Neural cell (in vitro differentiated cells): ENCODE measurements at regions not wholly inside any gene's neighbourhood (a gene's known extent, or its start where the extent isn't known, plus 50 kb on each side); places are given as distances from the start of the nearest gene placed in this dataset.

Source experiments
- H2AFZ ChIP-seq: fragments of 200-600, 300-800 bp; sonication (generic), shearing (Covaris generic); 2 replicates; pipeline ENCODE4 v1.6.0; 2014; ENCODE audit warnings: low read depth, mild to moderate bottlenecking, antibody characterized with exemption, low read length, moderate library complexity
- H3F3A ChIP-seq: fragments of 200-600 bp; shearing (Covaris generic); 2 replicates; pipeline ENCODE4 v1.6.1; 2016; ENCODE audit warnings: mild to moderate bottlenecking, moderate library complexity, mixed read lengths, antibody characterized with exemption, low read length; ENCODE audit not compliant: insufficient read depth, poor library complexity, severe bottlenecking
- H3K27ac ChIP-seq: fragments of 200-600, 300-800 bp; sonication (generic), shearing (Covaris generic); 2 replicates; pipeline ENCODE4 v1.5.1; 2014; ENCODE audit warnings: mild to moderate bottlenecking, low read length, moderate library complexity
- H3K27me3 ChIP-seq: fragments of 300-800, 200-600 bp; sonication (generic), shearing (Covaris generic); 2 replicates; pipeline ENCODE4 v1.6.0; 2014; ENCODE audit warnings: mild to moderate bottlenecking, low read depth, low read length, moderate library complexity; ENCODE audit not compliant: insufficient read depth
- H3K36me3 ChIP-seq: fragments of 300-800, 200-600 bp; sonication (generic), shearing (Covaris generic); 2 replicates; pipeline ENCODE4 v1.5.1; 2014; ENCODE audit warnings: mild to moderate bottlenecking, antibody characterized with exemption, low read length, moderate library complexity; ENCODE audit not compliant: insufficient read depth
- H3K4me2 ChIP-seq: fragments of 300-800, 200-600 bp; sonication (generic), shearing (Covaris generic); 2 replicates; pipeline ENCODE4 v1.6.0; 2014; ENCODE audit warnings: mild to moderate bottlenecking, low read length
- H3K4me3 ChIP-seq: fragments of 300-800, 200-600 bp; sonication (generic), shearing (Covaris generic); 2 replicates; pipeline ENCODE4 v1.5.1; 2014; ENCODE audit warnings: mild to moderate bottlenecking, low read length, moderate library complexity
- H3K79me2 ChIP-seq: fragments of 200-600 bp; shearing (Covaris generic); replicated peaks from 2 replicates; pipeline ENCODE4 v1.6.0; 2014; ENCODE audit warnings: mild to moderate bottlenecking, low read length, moderate library complexity; ENCODE audit not compliant: insufficient read depth
- H3K9ac ChIP-seq: fragments of 300-800, 200-600 bp; sonication (generic), shearing (Covaris generic); 2 replicates; pipeline ENCODE4 v1.6.1; 2016; ENCODE audit warnings: mild to moderate bottlenecking, low read length, mixed read lengths
- H3K9me2 ChIP-seq: fragments of 200-600 bp; shearing (Covaris generic); 2 replicates; pipeline ENCODE4 v1.6.1; 2016; ENCODE audit warnings: mild to moderate bottlenecking, low read length, mixed read lengths; ENCODE audit not compliant: insufficient read depth
- H3K9me3 ChIP-seq: fragments of 200-600, 300-800 bp; sonication (generic), shearing (Covaris generic); 2 replicates; pipeline ENCODE4 v1.6.1; 2016; ENCODE audit warnings: mild to moderate bottlenecking, mixed run types, low read length, moderate library complexity, mixed read lengths
- H4K20me1 ChIP-seq: fragments of 200-600 bp; shearing (Covaris generic); 2 replicates; pipeline ENCODE4 v1.6.1; 2016; ENCODE audit warnings: mild to moderate bottlenecking, mixed run types; ENCODE audit not compliant: insufficient read depth
- CTCF ChIP-seq: fragments of 450-650 bp; IDR thresholded peaks from 2 replicates; pipeline ENCODE4 v1.5.1; 2014; ENCODE audit warnings: antibody characterized with exemption, mild to moderate bottlenecking, moderate library complexity; ENCODE audit not compliant: poor library complexity, severe bottlenecking
- EP300 ChIP-seq: fragments of 450-650 bp; conservative IDR thresholded peaks from 2 replicates; pipeline ENCODE4 v1.6.1; 2014; ENCODE audit warnings: antibody characterized with exemption, mild to moderate bottlenecking, moderate library complexity; ENCODE audit not compliant: poor library complexity, severe bottlenecking
- EZH2 ChIP-seq: fragments of 200-600, 300-800 bp; shearing (Covaris generic), sonication (generic); IDR thresholded peaks from 2 replicates; pipeline ENCODE4 v1.6.1; 2014; ENCODE audit warnings: antibody characterized with exemption, low read length, borderline replicate concordance, mild to moderate bottlenecking; ENCODE audit not compliant: insufficient read depth, poor library complexity, severe bottlenecking
- MXI1 ChIP-seq: fragments of 450-650 bp; conservative IDR thresholded peaks from 2 replicates; pipeline ENCODE4 v1.6.1; 2014; ENCODE audit warnings: antibody characterized with exemption, mild to moderate bottlenecking; ENCODE audit not compliant: poor library complexity, severe bottlenecking
- POLR2AphosphoS5 ChIP-seq: IDR thresholded peaks from 2 replicates; pipeline ENCODE4 v1.6.1; 2012
- RAD21 ChIP-seq: fragments of 450-650 bp; conservative IDR thresholded peaks from 2 replicates; pipeline ENCODE4 v1.6.1; 2014; ENCODE audit warnings: antibody characterized with exemption, mild to moderate bottlenecking, moderate library complexity
- REST ChIP-seq: IDR thresholded peaks from 2 replicates; pipeline ENCODE4 v1.6.1; 2012; ENCODE audit warnings: borderline replicate concordance
- SMC3 ChIP-seq: fragments of 450-650 bp; conservative IDR thresholded peaks from 2 replicates; pipeline ENCODE4 v1.6.1; 2014; ENCODE audit warnings: antibody characterized with exemption, mild to moderate bottlenecking, moderate library complexity; ENCODE audit not compliant: poor library complexity
- TAF1 ChIP-seq: IDR thresholded peaks from 2 replicates; pipeline ENCODE4 v1.6.1; 2012; ENCODE audit warnings: low read depth

GRCh38 chr16:13402601-13403000, 501.2 kb downstream of the SHISA9 start:
- Histone ChIP-seq H3K27ac (no peak overlapping the region), H3K4me3 (no peak overlapping the region), H3K9me2 (no peaks in the 10 kb centered on the region), H2AFZ (no peak overlapping the region), H3K4me2 (no peak overlapping the region), H4K20me1 (no peaks in the 10 kb centered on the region), H3K27me3 (no peaks in the 10 kb centered on the region), H3K36me3 (no peaks in the 10 kb centered on the region), H3F3A (no peaks in the 10 kb centered on the region), H3K9ac (no peak overlapping the region), H3K79me2 (no peaks in the 10 kb centered on the region), H3K9me3 (no peaks in the 10 kb centered on the region)
- TF ChIP-seq CTCF (no peak), EZH2 (no peak)

- Histone ChIP-seq H3K9me2 (no peaks in the 10 kb centered on the region), H3K36me3 (no peaks in the 10 kb centered on the region), H3K27ac (no peak overlapping the region), H3K9me3 (no peaks in the 10 kb centered on the region), H3K4me3 (no peak overlapping the region), H3K27me3 (no peaks in the 10 kb centered on the region), H3K4me2 (no peak overlapping the region), H4K20me1 (no peaks in the 10 kb centered on the region), H3K9ac (no peak overlapping the region), H2AFZ (no peak overlapping the region), H3K79me2 (no peaks in the 10 kb centered on the region), H3F3A (no peaks in the 10 kb centered on the region)
- no peak for TF ChIP-seq POLR2AphosphoS5
- no peak for TF ChIP-seq TAF1
- no peak for TF ChIP-seq REST
- TF ChIP-seq MXI1 = no peak
- no peak for TF ChIP-seq EP300
- TF ChIP-seq RAD21 = no peak
- TF ChIP-seq EZH2 = no peak
- no peak for TF ChIP-seq SMC3
These were observed 501.9 kb downstream of the SHISA9 start for GRCh38 chr16:13403326-13403725.

GRCh38 chr16:13414154-13414553, 505.8 kb upstream of the ERCC4 start:
- TF ChIP-seq POLR2AphosphoS5 (no peak), MXI1 (no peak), EZH2 (no peak), RAD21 (no peak), SMC3 (no peak), CTCF (no peak), REST (no peak), EP300 (no peak), TAF1 (no peak)
- Histone ChIP-seq H3K27ac (no peak overlapping the region), H3K4me3 (no peak overlapping the region), H3K79me2 (no peaks in the 10 kb centered on the region), H3K4me2 (no peak overlapping the region), H3K9me2 (no peaks in the 10 kb centered on the region), H3K27me3 (no peaks in the 10 kb centered on the region), H3K9ac (no peak overlapping the region), H3K36me3 (no peaks in the 10 kb centered on the region), H4K20me1 (no peaks in the 10 kb centered on the region), H3F3A (no peaks in the 10 kb centered on the region), H2AFZ (no peak overlapping the region), H3K9me3 (no peaks in the 10 kb centered on the region)
